Stimulated activated CD8-positive, alpha-beta memory T cell treated with anti-CD3 and anti-CD28 coated beads, Interleukin-4, amount 100 ng/mL, for 24 hours (primary cell): ENCODE measurements at regions not wholly inside any gene's neighbourhood (a gene's known extent, or its start where the extent isn't known, plus 50 kb on each side); places are given as distances from the start of the nearest gene placed in this dataset.

Experiments used
- DNase-seq: peaks from one replicate; pipeline ENCODE4 v3.0.0-alpha.2; 2020; ENCODE audit warnings: low read depth

- DNase-seq = no peak
Observed at GRCh38 chr11:134908583-134908982, 496.5 kb upstream of the B3GAT1 start.

- no peak for DNase-seq
Observed at GRCh38 chr11:134907636-134908035, 495.6 kb upstream of the B3GAT1 start.

GRCh38 chr11:134906356-134906955, 494.4 kb upstream of the B3GAT1 start:
- no peak for DNase-seq

GRCh38 chr11:134905928-134906327, 493.9 kb upstream of the B3GAT1 start:
- no peak for DNase-seq

GRCh38 chr11:134905517-134905916, 493.5 kb upstream of the B3GAT1 start:
- no peak for DNase-seq

- DNase-seq = no peak
Observed at GRCh38 chr11:134904103-134904790, 492.2 kb upstream of the B3GAT1 start.

- DNase-seq = no peak
Observed at GRCh38 chr11:134901955-134902918, 490.2 kb upstream of the B3GAT1 start.

GRCh38 chr11:134901542-134901941, 489.5 kb upstream of the B3GAT1 start:
- no peak for DNase-seq

GRCh38 chr11:134893810-134894685, 482.0 kb upstream of the B3GAT1 start:
- no peak for DNase-seq

- no peak for DNase-seq
Observed at GRCh38 chr11:134890446-134890845, 478.4 kb upstream of the B3GAT1 start.

- DNase-seq = no peak
Observed at GRCh38 chr11:134889832-134890231, 477.8 kb upstream of the B3GAT1 start.

GRCh38 chr11:134888821-134889220, 476.8 kb upstream of the B3GAT1 start:
- no peak for DNase-seq

- DNase-seq = no peak
Observed at GRCh38 chr11:134887896-134888295, 475.9 kb upstream of the B3GAT1 start.

GRCh38 chr11:134883484-134883883, 471.4 kb upstream of the B3GAT1 start:
- DNase-seq = no peak

GRCh38 chr11:134882671-134883297, 470.7 kb upstream of the B3GAT1 start:
- DNase-seq = no peak

GRCh38 chr11:134882141-134882540, 470.1 kb upstream of the B3GAT1 start:
- no peak for DNase-seq

- no peak for DNase-seq
Observed at GRCh38 chr11:134880788-134881187, 468.7 kb upstream of the B3GAT1 start.

GRCh38 chr11:134879931-134880330, 467.9 kb upstream of the B3GAT1 start:
- no peak for DNase-seq

- DNase-seq = no peak
Observed at GRCh38 chr11:134879341-134879740, 467.3 kb upstream of the B3GAT1 start.

GRCh38 chr11:134878785-134879184, 466.7 kb upstream of the B3GAT1 start:
- no peak for DNase-seq

- DNase-seq = no peak
Observed at GRCh38 chr11:134876226-134876625, 464.2 kb upstream of the B3GAT1 start.
